ENCODE measurements at regions not wholly inside any gene's neighbourhood (a gene's known extent, or its start where the extent isn't known, plus 50 kb on each side); places are given as distances from the start of the nearest gene placed in this dataset.

GRCh38 chr6:125674230-125674629, 75.2 kb upstream of the HEY2 start:
- no peaks in the 10 kb centered on the region for H3K36me3 Mint-ChIP-seq (ENCODE audit: insufficient read depth)
- DNase-seq (ENCODE audit: low spot score, unreplicated experiment): no peak
- no peak overlapping the region for H3K27ac Mint-ChIP-seq
- no peak overlapping the region for H3K4me3 Mint-ChIP-seq (ENCODE audit: low read depth)
- TF ChIP-seq CTCF (IDR thresholded peaks at IDR 0.05; ENCODE audit: unreplicated experiment): no peak
- H3K4me1 Mint-ChIP-seq (ENCODE audit: low read depth): no peaks in the 10 kb centered on the region
- no peaks in the 10 kb centered on the region for H3K9me3 Mint-ChIP-seq (ENCODE audit: low read depth)
- no peaks in the 10 kb centered on the region for H3K27me3 Mint-ChIP-seq

- TF ChIP-seq CTCF (IDR thresholded peaks at IDR 0.05; ENCODE audit: unreplicated experiment): no peak
- H3K27ac Mint-ChIP-seq: no peak overlapping the region
- H3K9me3 Mint-ChIP-seq (ENCODE audit: low read depth): no peaks in the 10 kb centered on the region
- H3K27me3 Mint-ChIP-seq: no peaks in the 10 kb centered on the region
- no peaks in the 10 kb centered on the region for H3K4me1 Mint-ChIP-seq (ENCODE audit: low read depth)
- H3K36me3 Mint-ChIP-seq (ENCODE audit: insufficient read depth): no peaks in the 10 kb centered on the region
- H3K4me3 Mint-ChIP-seq (ENCODE audit: low read depth): no peak overlapping the region
- no peak for DNase-seq (ENCODE audit: low spot score, unreplicated experiment)
These were observed 70.8 kb upstream of the HEY2 start for GRCh38 chr6:125678601-125679000.

GRCh38 chr6:125679128-125679527, 70.3 kb upstream of the HEY2 start:
- no peak overlapping the region for H3K27ac Mint-ChIP-seq
- no peak overlapping the region for H3K4me3 Mint-ChIP-seq (ENCODE audit: low read depth)
- H3K36me3 Mint-ChIP-seq (ENCODE audit: insufficient read depth): no peaks in the 10 kb centered on the region
- DNase-seq (ENCODE audit: low spot score, unreplicated experiment): no peak
- no peaks in the 10 kb centered on the region for H3K9me3 Mint-ChIP-seq (ENCODE audit: low read depth)
- H3K4me1 Mint-ChIP-seq (ENCODE audit: low read depth): no peaks in the 10 kb centered on the region
- TF ChIP-seq CTCF (IDR thresholded peaks at IDR 0.05; ENCODE audit: unreplicated experiment): no peak
- no peaks in the 10 kb centered on the region for H3K27me3 Mint-ChIP-seq

GRCh38 chr6:125679651-125680050, 69.8 kb upstream of the HEY2 start:
- no peaks in the 10 kb centered on the region for H3K9me3 Mint-ChIP-seq (ENCODE audit: low read depth)
- H3K27me3 Mint-ChIP-seq: no peaks in the 10 kb centered on the region
- no peak for TF ChIP-seq CTCF (IDR thresholded peaks at IDR 0.05; ENCODE audit: unreplicated experiment)
- H3K27ac Mint-ChIP-seq: no peak overlapping the region
- no peaks in the 10 kb centered on the region for H3K36me3 Mint-ChIP-seq (ENCODE audit: insufficient read depth)
- no peak for DNase-seq (ENCODE audit: low spot score, unreplicated experiment)
- no peaks in the 10 kb centered on the region for H3K4me1 Mint-ChIP-seq (ENCODE audit: low read depth)
- H3K4me3 Mint-ChIP-seq (ENCODE audit: low read depth): no peak overlapping the region

GRCh38 chr6:125682939-125683338, 66.5 kb upstream of the HEY2 start:
- Mint-ChIP-seq H3K27me3 (no peaks in the 10 kb centered on the region), H3K36me3 (ENCODE audit: insufficient read depth) (peaks cover under 1% of the 10 kb centered on the region), H3K27ac (no peak overlapping the region), H3K9me3 (ENCODE audit: low read depth) (peaks cover 6% of the 10 kb centered on the region), H3K4me3 (ENCODE audit: low read depth) (no peak overlapping the region), H3K4me1 (ENCODE audit: low read depth) (no peaks in the 10 kb centered on the region)
- TF ChIP-seq CTCF (IDR thresholded peaks at IDR 0.05; ENCODE audit: unreplicated experiment): no peak
- DNase-seq (ENCODE audit: low spot score, unreplicated experiment): no peak
